Posterior vena cava (tissue), 2 donors: ENCODE measurements at regions not wholly inside any gene's neighbourhood (a gene's known extent, or its start where the extent isn't known, plus 50 kb on each side); places are given as distances from the start of the nearest gene placed in this dataset.

Experiments
- DNase-seq: peaks from one replicate; pipeline ENCODE4 v3.0.0-alpha.2; 2020; ENCODE audit warnings: low spot score
- intact Hi-C, 2 donors: fragments of 100-400 bp; cut with DNase I; formaldehyde crosslinking; loops; one replicate each; pipeline versions ENCODE4 v1.14.1 to v1.14.2; 2022 to 2023
- donor health status: DM: yes; HTN: yes; CAD: no.
- donor health status: DM: yes; HTN: yes; CAD: no.

DNA sequence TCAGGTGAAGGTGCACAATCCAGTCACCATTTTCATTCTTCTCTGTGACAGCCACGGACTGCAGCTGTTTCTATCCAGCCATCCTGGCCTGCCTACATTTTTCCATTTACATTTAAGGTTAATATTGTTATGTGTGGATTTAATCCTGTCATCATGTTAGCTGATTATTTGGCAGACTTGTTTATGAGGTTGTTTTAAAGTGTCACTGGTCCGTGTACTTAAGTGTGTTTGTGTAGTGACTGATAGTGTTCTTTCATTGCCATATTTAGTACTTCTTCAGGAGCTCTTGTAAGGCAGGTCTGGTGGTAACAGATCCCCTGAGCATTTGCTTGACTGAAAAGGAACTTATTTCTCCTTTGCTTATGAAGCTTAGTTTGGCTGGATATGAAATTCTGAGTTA lies 364.2 kb downstream of the JRKL start:
- DNase-seq: no peak
- intact Hi-C loops: no loop called here

- DNase-seq: no peak
- intact Hi-C loops: no loop called here
Observed at GRCh38 chr11:96755209-96755608, 365.4 kb downstream of the JRKL start.

DNA sequence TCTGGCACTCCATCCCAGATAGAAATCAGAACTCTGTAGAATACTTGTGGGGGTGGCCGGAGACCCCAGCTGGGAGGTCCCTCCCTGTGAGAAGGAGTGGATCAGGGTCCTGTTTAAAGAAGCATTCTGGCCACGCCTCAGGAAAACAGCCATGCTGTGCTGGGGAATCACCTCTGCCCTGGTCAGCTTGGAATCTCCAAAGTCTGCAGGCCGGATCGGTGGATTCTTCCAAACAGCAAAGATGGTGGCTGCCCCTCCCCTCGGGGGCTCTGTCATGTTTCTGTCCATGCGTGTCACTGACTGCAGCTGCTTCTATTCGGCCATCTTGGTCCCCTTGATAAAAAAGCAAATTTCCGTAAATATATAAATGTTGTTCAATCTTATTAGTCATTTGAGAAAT lies 365.9 kb downstream of the JRKL start:
- peak; percentile 67 for DNase-seq
- intact Hi-C loops: no loop called here

GRCh38 chr11:96758957-96759356 lies 369.1 kb downstream of the JRKL start:
- intact Hi-C loops: no loop called here
- no peak for DNase-seq

- DNase-seq: no peak
- intact Hi-C loops: no loop called here
Observed at GRCh38 chr11:96760306-96760705, 370.5 kb downstream of the JRKL start.

- DNase-seq: no peak
- intact Hi-C loops: no loop called here
Observed at GRCh38 chr11:96760815-96761214, 371.0 kb downstream of the JRKL start.

DNA sequence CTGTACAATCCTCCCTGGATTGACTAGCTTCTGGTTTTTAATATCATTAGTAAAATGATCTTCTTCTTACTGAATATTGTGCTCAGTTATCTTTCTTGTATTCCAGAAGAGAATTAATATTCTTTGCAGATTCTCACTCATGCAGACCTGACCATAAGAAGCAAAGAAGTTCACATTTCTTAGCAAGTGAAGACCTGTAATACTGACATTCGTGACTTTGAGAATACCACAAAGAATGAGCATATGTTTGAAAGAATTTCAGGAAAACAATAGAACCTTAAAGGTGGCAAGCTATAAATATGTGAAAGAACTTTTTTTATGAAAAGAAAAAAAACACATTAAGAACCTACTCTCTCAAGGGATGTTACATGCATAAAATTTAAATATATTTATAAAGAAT lies 371.6 kb downstream of the JRKL start:
- intact Hi-C loops: no loop called here
- no peak for DNase-seq

DNA sequence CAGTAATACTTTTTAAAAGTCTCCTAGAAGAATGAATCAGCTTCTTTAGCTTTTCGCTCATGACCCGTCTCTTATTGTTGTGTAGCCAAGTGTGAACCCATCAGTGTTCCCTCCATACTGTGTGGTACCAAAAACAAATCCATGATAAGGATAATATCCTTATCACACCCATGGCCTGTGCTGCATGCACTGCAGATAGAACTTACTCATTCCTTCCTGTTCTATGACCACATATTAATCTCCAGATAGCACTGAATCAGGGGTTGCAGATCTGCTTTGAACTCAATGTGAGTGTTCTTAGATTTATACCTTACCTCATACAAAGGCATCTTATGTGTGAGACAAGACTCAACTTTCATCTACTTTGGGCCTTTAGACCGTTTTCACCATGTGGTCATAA lies 373.4 kb downstream of the JRKL start:
- intact Hi-C loops: no loop called here
- no peak for DNase-seq

- intact Hi-C loops: no loop called here
- no peak for DNase-seq
Observed at GRCh38 chr11:96778272-96778671, 388.5 kb downstream of the JRKL start.

DNA sequence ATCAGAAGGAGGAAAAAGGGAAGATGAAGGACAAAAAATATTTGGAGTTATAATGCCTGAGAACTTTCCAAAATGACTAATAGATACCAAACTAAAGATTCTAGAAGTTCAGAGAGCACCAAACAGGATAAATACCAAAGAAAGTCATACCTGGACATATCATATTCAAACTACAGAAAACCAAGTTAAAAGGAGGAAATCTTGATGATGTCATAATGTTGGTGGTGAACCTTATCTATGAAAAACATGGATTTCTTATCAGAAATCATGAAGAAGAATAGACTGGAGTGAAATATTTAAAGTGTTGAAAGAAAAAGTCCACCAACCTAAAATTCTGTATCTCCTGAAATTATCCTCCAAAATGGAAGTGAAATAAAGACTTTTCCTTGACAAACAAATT lies 389.2 kb downstream of the JRKL start:
- no peak for DNase-seq
- intact Hi-C loops: no loop called here

DNA sequence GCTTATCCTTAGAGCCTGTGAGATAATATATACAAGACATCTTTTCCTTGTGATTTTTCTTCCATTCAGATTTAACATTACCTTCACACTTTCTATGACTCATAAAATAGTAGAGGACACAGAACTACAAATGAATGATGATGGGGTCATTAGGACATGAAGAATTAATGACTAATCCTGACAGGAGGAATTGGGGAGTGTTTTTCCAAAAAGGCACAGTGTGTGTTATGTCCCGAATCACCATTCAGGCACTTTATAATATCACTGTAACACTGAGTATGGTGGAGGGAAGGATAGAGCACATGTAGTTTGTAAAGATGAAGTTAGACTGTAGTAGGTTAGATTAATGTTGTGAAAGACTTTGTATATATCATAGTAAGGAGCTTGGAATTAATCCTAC lies 391.3 kb downstream of the JRKL start:
- no peak for DNase-seq
- intact Hi-C loops: no loop called here

DNA sequence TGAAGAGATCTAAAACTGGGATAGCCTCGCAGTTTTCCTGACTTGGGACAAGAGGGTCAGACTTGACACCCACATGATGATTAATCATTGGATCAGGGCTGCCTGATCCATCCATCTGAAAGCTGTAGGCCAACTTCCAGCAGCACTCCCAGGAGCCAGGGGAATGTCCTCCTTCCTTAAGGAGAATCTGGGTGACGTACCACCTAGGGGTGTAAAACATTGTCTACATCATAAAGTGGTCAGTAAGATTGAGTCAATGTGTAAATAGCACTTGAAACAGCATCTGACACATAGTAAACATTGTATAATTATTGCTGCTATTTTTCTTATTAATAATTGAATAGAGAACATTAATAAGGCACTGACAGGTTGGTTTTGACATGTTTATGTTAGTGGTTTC lies 392.8 kb downstream of the JRKL start:
- intact Hi-C loops: no loop called here
- DNase-seq: no peak

DNA sequence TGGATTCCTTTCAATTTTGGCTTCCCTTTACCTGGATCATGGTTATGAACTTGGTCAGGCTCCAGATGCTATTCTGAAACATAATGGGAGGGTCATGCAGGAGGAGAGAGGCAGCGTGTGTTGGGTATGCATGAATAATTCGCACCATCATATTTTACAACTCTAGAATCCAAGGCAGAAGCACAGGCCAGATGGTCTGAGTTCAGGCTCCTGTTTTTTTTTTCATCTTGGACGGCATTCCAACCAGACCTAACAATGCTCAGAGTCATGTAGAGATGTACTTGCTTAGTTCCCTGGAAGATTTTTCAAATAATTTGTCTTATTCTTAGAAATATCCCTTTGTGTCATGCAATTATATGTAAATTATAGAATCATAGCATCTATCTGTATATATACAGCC lies 393.5 kb downstream of the JRKL start:
- no peak for DNase-seq
- intact Hi-C loops: no loop called here

DNA sequence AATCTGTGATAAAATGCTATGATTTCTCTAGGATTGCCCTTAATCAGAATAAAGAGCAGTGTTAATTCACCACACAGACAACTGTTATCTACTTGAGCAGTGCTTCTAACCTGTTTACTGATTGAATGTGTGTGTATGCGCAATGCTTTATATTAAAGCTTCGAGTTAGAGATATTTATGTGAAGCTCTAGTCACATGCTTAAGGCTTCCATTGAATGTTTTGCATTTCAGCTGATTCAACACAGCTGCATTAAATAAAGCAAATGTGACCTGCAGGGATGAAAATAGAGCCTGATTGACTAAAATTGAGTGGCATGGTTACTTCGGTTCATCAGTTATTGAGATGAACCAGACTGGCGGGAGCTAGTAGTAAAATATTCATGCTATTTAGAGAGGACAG lies 395.3 kb downstream of the JRKL start:
- DNase-seq: no peak
- intact Hi-C loops: no loop called here

DNA sequence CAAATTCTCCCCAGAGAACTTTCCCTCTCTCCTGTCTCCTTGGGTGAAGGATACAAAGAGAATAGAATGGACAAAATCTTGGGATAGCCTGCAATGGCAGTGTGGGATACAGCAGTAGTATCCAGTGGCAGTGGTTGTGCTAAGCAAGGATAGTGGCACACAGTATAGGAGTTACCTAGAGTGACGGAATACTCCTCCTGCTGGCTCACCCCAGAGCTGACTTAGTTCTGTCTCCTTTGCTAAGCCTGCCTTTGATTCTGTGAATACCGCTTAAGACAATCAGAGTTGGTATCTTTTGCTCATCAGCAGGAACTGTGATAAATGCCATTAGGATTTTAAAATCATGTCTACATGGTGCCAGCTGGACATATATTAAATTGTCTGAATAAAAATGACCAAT lies 404.3 kb downstream of the JRKL start:
- intact Hi-C loops: no loop called here
- DNase-seq: no peak

DNA sequence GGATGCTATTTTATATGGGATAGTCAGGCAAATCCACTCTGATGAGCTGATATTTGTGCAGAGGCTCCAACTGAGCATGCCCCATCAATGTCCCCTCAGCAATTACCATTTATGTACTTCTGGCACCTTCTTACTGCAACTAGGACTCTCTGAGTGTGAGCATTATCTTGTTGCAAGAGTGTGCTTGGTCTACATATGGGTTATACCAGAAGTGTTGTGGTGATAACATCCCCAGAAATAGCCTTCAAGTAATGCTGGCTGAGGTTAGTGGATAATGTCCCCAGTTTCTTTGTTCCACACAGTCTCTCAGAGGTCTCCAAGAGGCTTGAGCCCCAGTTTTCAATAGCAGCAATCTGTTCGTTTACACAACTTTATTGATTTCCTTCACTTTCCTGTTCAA lies 408.6 kb downstream of the JRKL start:
- no peak for DNase-seq
- intact Hi-C loops: no loop called here

DNA sequence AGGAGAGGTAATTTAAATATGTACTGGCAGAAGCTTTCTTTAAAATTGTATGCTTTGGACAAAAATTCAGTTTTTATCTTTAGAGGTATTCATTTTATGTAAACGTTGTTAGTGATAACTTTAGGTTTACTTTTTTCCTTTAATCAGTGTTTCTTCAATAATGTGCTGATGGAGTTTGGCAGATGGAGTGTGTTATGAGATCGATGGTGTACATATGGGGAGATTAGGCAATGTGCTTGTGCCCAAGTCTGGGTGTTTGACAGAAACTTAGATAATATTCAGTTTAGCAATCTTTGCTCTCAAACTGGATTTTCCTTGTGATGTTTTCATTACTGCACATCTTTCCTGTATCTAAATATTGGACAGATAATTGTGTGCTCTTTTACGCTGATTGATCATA lies 425.4 kb downstream of the JRKL start:
- no peak for DNase-seq
- intact Hi-C loops: no loop called here

DNA sequence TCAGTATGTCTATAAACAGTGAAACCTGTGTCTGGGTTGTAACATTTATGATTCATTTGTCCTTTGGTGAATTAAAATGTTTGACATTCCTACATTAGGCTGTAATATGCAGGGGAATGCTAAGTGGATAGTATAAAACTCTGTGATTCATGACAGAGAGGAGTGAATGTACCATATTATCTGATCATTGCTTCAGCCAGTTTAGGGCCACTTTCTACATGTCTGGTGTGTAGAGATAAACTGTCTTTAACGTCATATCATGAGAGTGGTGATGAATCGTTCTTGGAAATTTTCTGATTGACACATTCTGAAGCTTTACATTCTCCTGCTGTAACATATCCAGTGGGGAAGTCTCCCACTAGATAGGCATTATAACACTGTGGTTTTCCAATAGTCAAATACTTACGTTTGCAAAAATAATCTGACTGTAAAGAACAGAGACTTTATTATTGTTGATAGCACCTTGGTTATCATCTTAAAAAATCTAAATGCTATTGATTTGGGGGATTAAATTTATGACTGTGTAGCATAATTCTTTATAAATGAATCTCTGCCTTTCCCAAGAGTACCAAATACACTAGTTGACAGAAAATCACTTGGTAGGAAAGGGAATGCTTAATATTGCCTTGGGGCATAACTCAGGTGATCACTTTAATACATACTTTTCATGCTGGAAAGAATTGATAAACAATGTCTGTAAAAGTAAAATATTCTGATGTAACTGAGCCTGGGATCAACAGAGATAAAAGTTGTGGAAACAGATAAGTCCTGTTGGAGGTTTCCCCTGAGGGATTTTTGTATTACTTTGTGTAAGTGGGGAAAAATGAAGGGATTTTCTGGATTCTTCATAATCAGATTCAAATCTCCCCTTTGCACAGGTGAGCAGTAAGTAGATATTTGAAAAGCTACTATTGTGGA lies 427.9 kb downstream of the JRKL start:
- DNase-seq: no peak
- intact Hi-C loops: no loop called here

DNA sequence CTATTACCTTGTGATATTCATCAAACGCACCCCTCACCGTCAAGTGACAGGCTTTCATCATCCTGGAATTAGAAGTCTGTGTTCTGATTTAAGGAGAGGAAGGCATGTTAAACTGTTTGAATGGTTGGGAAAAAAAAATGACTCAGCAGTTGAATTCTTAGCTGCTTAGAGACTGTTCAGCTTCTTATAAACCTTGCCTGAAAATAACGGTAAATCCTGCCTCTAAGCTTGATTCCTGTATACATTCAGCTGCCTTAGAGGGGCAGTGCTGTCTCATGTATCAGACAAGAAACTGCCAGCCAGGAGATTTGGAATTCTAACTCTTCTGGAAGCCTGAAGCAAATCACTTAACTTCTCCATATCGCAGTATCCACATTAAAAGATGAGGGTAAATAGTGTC lies 437.4 kb downstream of the JRKL start:
- intact Hi-C loops: no loop called here
- DNase-seq: no peak

DNA sequence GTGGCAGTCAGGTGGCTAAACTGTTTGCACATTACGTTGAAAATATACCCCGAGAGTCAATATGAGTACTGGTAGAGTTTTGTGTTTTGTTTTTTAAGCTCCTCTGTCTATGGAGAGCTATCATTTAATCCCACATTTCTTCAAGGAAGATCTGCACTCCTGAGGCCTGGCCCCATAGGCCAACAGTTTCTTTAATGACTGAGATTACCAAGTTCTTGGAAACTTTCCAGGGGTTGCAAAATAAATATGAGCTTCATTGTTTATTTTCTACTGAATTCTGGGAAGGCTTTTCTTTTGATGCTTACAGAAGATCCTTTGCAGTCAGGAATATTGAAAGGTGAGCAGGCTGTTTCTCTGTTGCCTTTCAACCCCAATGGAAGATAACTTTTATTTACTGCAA lies 452.0 kb downstream of the JRKL start:
- intact Hi-C loops: loop anchor here in 1 of 2 donors (5.0 kb wide), 1 partner anchor 491 kb away; no protein-coding TSS in a partner anchor
- no peak for DNase-seq

DNA sequence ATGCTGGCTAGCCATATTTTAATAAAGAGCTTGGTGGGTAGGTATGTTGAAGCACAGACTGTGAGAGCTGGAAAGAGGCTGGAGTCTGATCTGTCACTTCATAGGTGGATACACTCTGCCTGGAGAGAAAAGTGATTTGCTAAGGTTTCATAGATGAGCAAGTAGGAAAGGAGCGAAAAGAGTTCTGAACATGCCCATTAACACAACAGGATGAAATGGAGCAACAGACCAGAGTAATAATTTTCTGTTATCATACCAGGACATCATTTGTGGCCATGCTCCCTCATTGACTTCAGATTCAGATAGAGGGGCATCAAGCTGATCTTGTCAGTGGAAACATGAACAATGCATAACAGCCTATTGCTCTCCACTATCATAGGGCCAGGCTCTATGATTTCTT lies 452.9 kb downstream of the JRKL start:
- intact Hi-C loops: loop anchor here in 1 of 2 donors (5.0 kb wide), 1 partner anchor 490 kb away; no protein-coding TSS in a partner anchor
- no peak for DNase-seq
